ENCODE measurements at regions not wholly inside any gene's neighbourhood (a gene's known extent, or its start where the extent isn't known, plus 50 kb on each side); places are given as distances from the start of the nearest gene placed in this dataset.
A peak's percentile ranks its signal among the peaks of the same experiment; 100 is the strongest.

GRCh38 chr3:113142476-113142875, 68.9 kb upstream of the BOC start:
- H2BK12ac ChIP-seq (ENCODE audit: low read length in 2 of 2), result peak overlapping the region in 1 of 2 experiments; percentile 78
- no peak overlapping the region for H3K23ac ChIP-seq (ENCODE audit: low read length in 2 of 2)
- H3K27ac ChIP-seq (ENCODE audit: low read length, poor library complexity, severe bottlenecking), result peak overlapping the region; percentile 94
- H3K36me3 ChIP-seq (ENCODE audit: control insufficient read depth in 1 of 2, insufficient read depth in 2 of 2, low read depth in 1 of 2, low read length in 2 of 2), result no peaks in the 10 kb centered on the region
- H3K27me3 ChIP-seq (ENCODE audit: control insufficient read depth in 1 of 2, insufficient read depth in 1 of 2, low read length in 2 of 2), result no peaks in the 10 kb centered on the region
- no peak overlapping the region for H4K8ac ChIP-seq (ENCODE audit: low read length)
- no peaks in the 10 kb centered on the region for H3K79me1 ChIP-seq (replicated peaks; ENCODE audit: low read length, poor library complexity, severe bottlenecking)
- no peak overlapping the region for H3K9ac ChIP-seq (ENCODE audit: low read length)
- no peak overlapping the region for H3K4me3 ChIP-seq (ENCODE audit: insufficient read depth in 1 of 2, low read depth in 1 of 2, low read length in 2 of 2)
- peak overlapping the region; percentile 74 for H2BK5ac ChIP-seq (ENCODE audit: low read depth, low read length, poor library complexity, severe bottlenecking)
- H3K14ac ChIP-seq (ENCODE audit: low read length in 2 of 2), result no peak overlapping the region
- no peak overlapping the region for H3K4me2 ChIP-seq (ENCODE audit: low read length, poor library complexity, severe bottlenecking)
- no peak overlapping the region for H3K18ac ChIP-seq (ENCODE audit: low read depth in 1 of 2, low read length in 2 of 2)
- no peak overlapping the region for H2BK15ac ChIP-seq (ENCODE audit: low read depth, poor library complexity, severe bottlenecking)
- H3K4me1 ChIP-seq (ENCODE audit: control insufficient read depth, insufficient read depth, low read depth, low read length), result peaks cover 7% of the 10 kb centered on the region
- no peak overlapping the region for H2BK120ac ChIP-seq (ENCODE audit: low read depth, low read length)
- H4K91ac ChIP-seq (ENCODE audit: low read length), result no peak overlapping the region
- DNase-seq, result no peak
- H2AFZ ChIP-seq (ENCODE audit: low read depth, low read length), result no peak overlapping the region
- no peak overlapping the region for H2AK5ac ChIP-seq (ENCODE audit: low read length, severe bottlenecking)
- no peak overlapping the region for H3K4ac ChIP-seq (ENCODE audit: low read depth in 1 of 2, low read length in 2 of 2)
- H3K9me3 ChIP-seq (ENCODE audit: control insufficient read depth, low read length), result peaks cover 4% of the 10 kb centered on the region

- Histone ChIP-seq H3K4me2 (ENCODE audit: low read length, poor library complexity, severe bottlenecking) (no peak overlapping the region), H4K91ac (ENCODE audit: low read length) (no peak overlapping the region), H2AFZ (ENCODE audit: low read depth, low read length) (no peak overlapping the region), H3K18ac (ENCODE audit: low read depth in 1 of 2, low read length in 2 of 2) (no peak overlapping the region), H2BK5ac (ENCODE audit: low read depth, low read length, poor library complexity, severe bottlenecking) (peak overlapping the region; percentile 61), H4K8ac (ENCODE audit: low read length) (no peak overlapping the region), H3K79me1 (replicated peaks; ENCODE audit: low read length, poor library complexity, severe bottlenecking) (no peaks in the 10 kb centered on the region), H2BK120ac (ENCODE audit: low read depth, low read length) (no peak overlapping the region), H3K27me3 (ENCODE audit: control insufficient read depth in 1 of 2, insufficient read depth in 1 of 2, low read length in 2 of 2) (no peaks in the 10 kb centered on the region), H3K14ac (ENCODE audit: low read length in 2 of 2) (no peak overlapping the region), H3K4ac (ENCODE audit: low read depth in 1 of 2, low read length in 2 of 2) (no peak overlapping the region), H3K9me3 (ENCODE audit: control insufficient read depth, low read length) (no peaks in the 10 kb centered on the region), H3K4me1 (ENCODE audit: control insufficient read depth, insufficient read depth, low read depth, low read length) (peaks cover 7% of the 10 kb centered on the region), H3K27ac (ENCODE audit: low read length, poor library complexity, severe bottlenecking) (peak overlapping the region; percentile 94), H3K36me3 (ENCODE audit: control insufficient read depth in 1 of 2, insufficient read depth in 2 of 2, low read depth in 1 of 2, low read length in 2 of 2) (no peaks in the 10 kb centered on the region), H2AK5ac (ENCODE audit: low read length, severe bottlenecking) (peak overlapping the region; percentile 15), H2BK12ac (ENCODE audit: low read length in 2 of 2) (no peak overlapping the region), H3K23ac (ENCODE audit: low read length in 2 of 2) (no peak overlapping the region), H3K9ac (ENCODE audit: low read length) (no peak overlapping the region), H3K4me3 (ENCODE audit: insufficient read depth in 1 of 2, low read depth in 1 of 2, low read length in 2 of 2) (no peak overlapping the region), H2BK15ac (ENCODE audit: low read depth, poor library complexity, severe bottlenecking) (no peak overlapping the region)
- 95% methylated on average over 1 of the region's 1 CpG for WGBS
- no peak for DNase-seq
Measured at GRCh38 chr3:113143353-113143752, 68.0 kb upstream of the BOC start.

GRCh38 chr3:113147681-113148261, 63.6 kb upstream of the BOC start:
- Histone ChIP-seq H2AFZ (ENCODE audit: low read depth, low read length) (no peak overlapping the region), H3K79me1 (replicated peaks; ENCODE audit: low read length, poor library complexity, severe bottlenecking) (no peaks in the 10 kb centered on the region), H3K14ac (ENCODE audit: low read length in 2 of 2) (no peak overlapping the region), H4K91ac (ENCODE audit: low read length) (peak overlapping the region; percentile 49), H3K18ac (ENCODE audit: low read depth in 1 of 2, low read length in 2 of 2) (peak overlapping the region; percentile 37 to 54), H2BK12ac (ENCODE audit: low read length in 2 of 2) (peak overlapping the region; percentile 27 to 82), H3K23ac (ENCODE audit: low read length in 2 of 2) (no peak overlapping the region), H3K4ac (ENCODE audit: low read depth in 1 of 2, low read length in 2 of 2) (peak overlapping the region; percentile 28 to 60), H4K8ac (ENCODE audit: low read length) (peak overlapping the region; percentile 69), H3K36me3 (ENCODE audit: control insufficient read depth in 1 of 2, insufficient read depth in 2 of 2, low read depth in 1 of 2, low read length in 2 of 2) (no peaks in the 10 kb centered on the region), H3K27ac (ENCODE audit: low read length, poor library complexity, severe bottlenecking) (no peak overlapping the region), H2BK120ac (ENCODE audit: low read depth, low read length) (peak overlapping the region; percentile 35), H2BK5ac (ENCODE audit: low read depth, low read length, poor library complexity, severe bottlenecking) (no peak overlapping the region), H3K9me3 (ENCODE audit: control insufficient read depth, low read length) (no peaks in the 10 kb centered on the region), H3K4me3 (ENCODE audit: insufficient read depth in 1 of 2, low read depth in 1 of 2, low read length in 2 of 2) (peak overlapping the region in 1 of 2 experiments; percentile 9), H3K4me2 (ENCODE audit: low read length, poor library complexity, severe bottlenecking) (no peak overlapping the region), H2AK5ac (ENCODE audit: low read length, severe bottlenecking) (no peak overlapping the region), H3K9ac (ENCODE audit: low read length) (peak overlapping the region; percentile 42), H3K27me3 (ENCODE audit: control insufficient read depth in 1 of 2, insufficient read depth in 1 of 2, low read length in 2 of 2) (no peaks in the 10 kb centered on the region), H2BK15ac (ENCODE audit: low read depth, poor library complexity, severe bottlenecking) (peak overlapping the region; percentile 71), H3K4me1 (ENCODE audit: control insufficient read depth, insufficient read depth, low read depth, low read length) (peaks cover 12% of the 10 kb centered on the region)
- no peak for DNase-seq
- 75% methylated on average over 9 of the region's 9 CpGs for WGBS

GRCh38 chr3:113148284-113148683, 63.1 kb upstream of the BOC start:
- DNase-seq, result no peak
- peak overlapping the region; percentile 80 to 82 for H2BK12ac ChIP-seq (ENCODE audit: low read length in 2 of 2)
- H3K9ac ChIP-seq (ENCODE audit: low read length), result peak overlapping the region; percentile 42

More at GRCh38 chr3:113148284-113148683, 63.1 kb upstream of the BOC start:
- H3K4ac ChIP-seq (ENCODE audit: low read depth in 1 of 2, low read length in 2 of 2), result peak overlapping the region; percentile 28 to 60
- no peak overlapping the region for H2AFZ ChIP-seq (ENCODE audit: low read depth, low read length)
- no peak overlapping the region for H3K27ac ChIP-seq (ENCODE audit: low read length, poor library complexity, severe bottlenecking)
- no peaks in the 10 kb centered on the region for H3K27me3 ChIP-seq (ENCODE audit: control insufficient read depth in 1 of 2, insufficient read depth in 1 of 2, low read length in 2 of 2)
- H3K4me1 ChIP-seq (ENCODE audit: control insufficient read depth, insufficient read depth, low read depth, low read length), result peaks cover 11% of the 10 kb centered on the region
- WGBS, result 49% methylated on average over 4 of the region's 4 CpGs
- H2AK5ac ChIP-seq (ENCODE audit: low read length, severe bottlenecking), result peak overlapping the region; percentile 17
- H3K23ac ChIP-seq (ENCODE audit: low read length in 2 of 2), result no peak overlapping the region
- H3K9me3 ChIP-seq (ENCODE audit: control insufficient read depth, low read length), result no peaks in the 10 kb centered on the region
- peak overlapping the region; percentile 60 for H4K91ac ChIP-seq (ENCODE audit: low read length)
- H3K4me2 ChIP-seq (ENCODE audit: low read length, poor library complexity, severe bottlenecking), result no peak overlapping the region
- H2BK120ac ChIP-seq (ENCODE audit: low read depth, low read length), result peak overlapping the region; percentile 35
- peak overlapping the region in 1 of 2 experiments; percentile 9 for H3K4me3 ChIP-seq (ENCODE audit: insufficient read depth in 1 of 2, low read depth in 1 of 2, low read length in 2 of 2)
- peak overlapping the region in 1 of 2 experiments; percentile 50 for H3K14ac ChIP-seq (ENCODE audit: low read length in 2 of 2)
- H2BK5ac ChIP-seq (ENCODE audit: low read depth, low read length, poor library complexity, severe bottlenecking), result no peak overlapping the region
- H3K79me1 ChIP-seq (replicated peaks; ENCODE audit: low read length, poor library complexity, severe bottlenecking), result no peaks in the 10 kb centered on the region
- H2BK15ac ChIP-seq (ENCODE audit: low read depth, poor library complexity, severe bottlenecking), result peak overlapping the region; percentile 71
- peak overlapping the region; percentile 92 for H4K8ac ChIP-seq (ENCODE audit: low read length)
- H3K36me3 ChIP-seq (ENCODE audit: control insufficient read depth in 1 of 2, insufficient read depth in 2 of 2, low read depth in 1 of 2, low read length in 2 of 2), result no peaks in the 10 kb centered on the region
- peak overlapping the region; percentile 76 to 88 for H3K18ac ChIP-seq (ENCODE audit: low read depth in 1 of 2, low read length in 2 of 2)
